ENCODE measurements at regions not wholly inside any gene's neighbourhood (a gene's known extent, or its start where the extent isn't known, plus 50 kb on each side); places are given as distances from the start of the nearest gene placed in this dataset.

GRCh38 chrX:42602566-42602965, 175.4 kb downstream of the PPP1R2C start:
- Histone ChIP-seq H3K27me3 (ENCODE audit: insufficient read depth, poor library complexity, severe bottlenecking) (no peaks in the 10 kb centered on the region), H3K27ac (replicated peaks) (no peak overlapping the region), H3K4me3 (replicated peaks; ENCODE audit: insufficient read depth, low read length) (no peak overlapping the region)
- TF ChIP-seq GABPA (IDR thresholded peaks at IDR 0.05; ENCODE audit: low read depth) (no peak), SPI1 (IDR thresholded peaks at IDR 0.05; ENCODE audit: borderline replicate concordance, low read depth) (no peak), POLR2AphosphoS5 (IDR thresholded peaks at IDR 0.05; ENCODE audit: low read depth) (no peak), CTCF (IDR thresholded peaks at IDR 0.05; ENCODE audit: insufficient read depth, low read length) (no peak), REST (IDR thresholded peaks at IDR 0.05; ENCODE audit: insufficient replicate concordance, low read depth) (no peak)
- DNase-seq (ENCODE audit: low read depth in 1 of 2, low spot score in 1 of 2), result no peak

- Histone ChIP-seq H3K27ac (replicated peaks) (no peak overlapping the region), H3K27me3 (ENCODE audit: insufficient read depth, poor library complexity, severe bottlenecking) (no peaks in the 10 kb centered on the region), H3K4me3 (replicated peaks; ENCODE audit: insufficient read depth, low read length) (no peak overlapping the region)
- TF ChIP-seq GABPA (IDR thresholded peaks at IDR 0.05; ENCODE audit: low read depth) (no peak), POLR2AphosphoS5 (IDR thresholded peaks at IDR 0.05; ENCODE audit: low read depth) (no peak), SPI1 (IDR thresholded peaks at IDR 0.05; ENCODE audit: borderline replicate concordance, low read depth) (no peak), REST (IDR thresholded peaks at IDR 0.05; ENCODE audit: insufficient replicate concordance, low read depth) (no peak), CTCF (IDR thresholded peaks at IDR 0.05; ENCODE audit: insufficient read depth, low read length) (no peak)
- DNase-seq (ENCODE audit: low read depth in 1 of 2, low spot score in 1 of 2), result no peak
Observed at GRCh38 chrX:42602136-42602535, 175.8 kb downstream of the PPP1R2C start.

- TF ChIP-seq POLR2AphosphoS5 (IDR thresholded peaks at IDR 0.05; ENCODE audit: low read depth), result no peak
- TF ChIP-seq SPI1 (IDR thresholded peaks at IDR 0.05; ENCODE audit: borderline replicate concordance, low read depth), result no peak
- no peak for TF ChIP-seq CTCF (IDR thresholded peaks at IDR 0.05; ENCODE audit: insufficient read depth, low read length)
- no peak for TF ChIP-seq REST (IDR thresholded peaks at IDR 0.05; ENCODE audit: insufficient replicate concordance, low read depth)
- no peak for TF ChIP-seq GABPA (IDR thresholded peaks at IDR 0.05; ENCODE audit: low read depth)
- Histone ChIP-seq H3K27me3 (ENCODE audit: insufficient read depth, poor library complexity, severe bottlenecking) (no peaks in the 10 kb centered on the region), H3K27ac (replicated peaks) (no peak overlapping the region), H3K4me3 (replicated peaks; ENCODE audit: insufficient read depth, low read length) (no peak overlapping the region)
- DNase-seq (ENCODE audit: low read depth in 1 of 2, low spot score in 1 of 2), result no peak
Observed at GRCh38 chrX:42597481-42597880, 180.5 kb downstream of the PPP1R2C start.
